Naive thymus-derived CD8-positive, alpha-beta T cell (primary cell): ENCODE measurements at regions not wholly inside any gene's neighbourhood (a gene's known extent, or its start where the extent isn't known, plus 50 kb on each side); places are given as distances from the start of the nearest gene placed in this dataset.

Experiments used
- ATAC-seq, 2 donors: fragments of 150-1000 bp; cut with Tn5 transposase in 1 of 2; sonication (Bioruptor Pico), chemical (Tn5 transposase) in 1 of 2; 1 replicate in 1 of 2; 2 replicates in 1 of 2; pipeline ENCODE4 v1.10.0; 2021; ENCODE audit warnings: mild to moderate bottlenecking in 2 of 2, moderate library complexity in 2 of 2
- POLR2A ChIA-PET: fragments of 350-600 bp; sonication (Branson Sonifier 250); formaldehyde crosslinking; loops from one replicate; lab custom pipeline; 2021; ENCODE audit warnings: antibody characterized with exemption; lab: Charles Lee
- DNase-seq, 10 donors: peaks; one replicate each; pipeline versions ENCODE4 v3.0.0 to v3.0.0-alpha.2; 2020 to 2022
- H3K27ac Mint-ChIP-seq, 10 donors: one replicate each; pipeline ENCODE4 v1.8.0; 2020 to 2022; ENCODE audit warnings: mild to moderate bottlenecking in 10 of 10, mixed read lengths in 10 of 10, moderate library complexity in 4 of 10, inconsistent platforms in 1 of 10
- H3K27me3 Mint-ChIP-seq, 5 donors: one replicate each; pipeline ENCODE4 v1.8.0; 2021 to 2022; ENCODE audit warnings: mixed read lengths in 5 of 5
- H3K36me3 Mint-ChIP-seq, 3 donors: one replicate each; pipeline ENCODE4 v1.8.0; 2020 to 2022; ENCODE audit warnings: mixed read lengths in 3 of 3, mild to moderate bottlenecking in 2 of 3, inconsistent platforms in 1 of 3
- H3K4me1 Mint-ChIP-seq, 4 donors: one replicate each; pipeline ENCODE4 v1.8.0; 2021 to 2022; ENCODE audit warnings: mixed read lengths in 4 of 4
- H3K4me3 Mint-ChIP-seq, 10 donors: one replicate each; pipeline ENCODE4 v1.8.0; 2020 to 2022; ENCODE audit warnings: mild to moderate bottlenecking in 10 of 10, mixed read lengths in 10 of 10, moderate library complexity in 6 of 10, inconsistent platforms in 1 of 10
- H3K9me3 Mint-ChIP-seq, 9 donors: one replicate each; pipeline ENCODE4 v1.8.0; 2020 to 2022; ENCODE audit warnings: mixed read lengths in 9 of 9, mild to moderate bottlenecking in 3 of 9, inconsistent platforms in 1 of 9, moderate library complexity in 1 of 9

DNA sequence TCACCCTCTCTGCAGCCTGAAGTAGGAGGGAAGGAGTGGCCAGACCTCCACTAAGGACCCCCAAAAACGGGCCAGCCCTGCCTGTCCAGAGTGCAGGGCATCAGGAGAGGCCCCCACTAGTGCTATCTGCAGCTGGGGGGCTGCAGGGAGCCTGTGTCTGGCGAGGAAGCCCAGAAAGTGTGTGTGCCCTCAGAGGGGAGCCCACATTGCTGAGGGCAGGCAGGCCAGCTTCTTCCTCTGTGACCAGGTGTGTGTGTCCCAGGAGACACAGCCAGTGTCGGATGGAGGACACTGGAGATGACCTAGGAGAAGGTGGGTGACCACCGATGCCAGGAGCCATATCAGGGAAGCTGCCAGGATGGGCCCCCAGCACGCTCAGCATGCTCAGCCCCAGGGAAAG lies 218.7 kb downstream of the IRX2 start:
- ATAC-seq (no peak), DNase-seq (no peak)
- H3K27me3 Mint-ChIP-seq: peaks cover 0 to 23% (median 8%) of the 10 kb centered on the region in 5 donors
- H3K27ac Mint-ChIP-seq: no peak overlapping the region
- POLR2A ChIA-PET: no interaction called here
- H3K4me1 Mint-ChIP-seq: no peaks in the 10 kb centered on the region
- no peak overlapping the region for H3K4me3 Mint-ChIP-seq
- peaks cover 0 to 7% (median 4%) of the 10 kb centered on the region in 9 donors for H3K9me3 Mint-ChIP-seq
- H3K36me3 Mint-ChIP-seq: peaks cover 0 to 6% (median 0%) of the 10 kb centered on the region in 3 donors

DNA sequence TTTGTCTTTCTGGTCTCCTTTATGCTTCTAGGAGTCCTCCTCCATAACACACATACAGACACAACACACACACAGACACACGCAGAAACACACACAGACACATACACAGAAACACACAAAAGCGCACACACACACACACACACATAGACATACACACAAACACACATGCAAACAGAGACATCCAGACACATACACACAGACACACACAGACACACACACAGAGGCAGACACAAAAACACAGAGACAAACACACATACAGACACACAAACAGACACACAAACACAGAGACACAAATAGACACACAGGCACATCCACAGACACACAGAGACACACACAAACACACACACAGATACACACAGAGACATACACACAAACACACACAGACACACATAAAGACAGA lies 220.2 kb downstream of the IRX2 start:
- no peak overlapping the region for H3K4me3 Mint-ChIP-seq
- peaks cover 0 to 5% (median 1%) of the 10 kb centered on the region in 9 donors for H3K9me3 Mint-ChIP-seq
- no peaks in the 10 kb centered on the region for H3K4me1 Mint-ChIP-seq
- POLR2A ChIA-PET: no interaction called here
- H3K36me3 Mint-ChIP-seq: no peaks in the 10 kb centered on the region
- ATAC-seq (no peak), DNase-seq (no peak)
- H3K27me3 Mint-ChIP-seq: peaks cover 0 to 15% (median 3%) of the 10 kb centered on the region in 5 donors
- no peak overlapping the region for H3K27ac Mint-ChIP-seq

DNA sequence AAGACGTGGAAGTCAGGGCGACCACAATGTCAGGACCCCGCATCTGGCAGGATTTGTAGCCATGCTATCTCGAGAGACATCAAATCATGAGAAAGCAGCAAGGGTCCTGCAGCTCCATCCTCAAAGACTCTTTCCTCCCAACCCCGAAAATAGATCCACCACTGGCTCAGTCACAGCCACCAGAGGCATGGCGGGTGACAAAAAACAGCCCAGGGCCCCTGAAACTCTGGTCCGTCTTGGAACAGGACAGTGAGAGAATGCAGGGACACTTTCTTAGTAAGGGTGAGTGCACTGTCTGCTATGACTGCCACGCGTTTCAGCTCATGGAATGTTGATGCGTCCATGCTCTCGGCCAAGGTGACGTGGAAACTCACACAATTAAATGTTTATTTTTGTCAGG lies 220.9 kb downstream of the IRX2 start:
- H3K27me3 Mint-ChIP-seq: peaks cover 0 to 20% (median 3%) of the 10 kb centered on the region in 5 donors
- DNase-seq (no peak), ATAC-seq (no peak)
- H3K27ac Mint-ChIP-seq: no peak overlapping the region
- POLR2A ChIA-PET: no interaction called here
- H3K9me3 Mint-ChIP-seq: peaks cover 0 to 9% (median 4%) of the 10 kb centered on the region in 9 donors
- no peaks in the 10 kb centered on the region for H3K36me3 Mint-ChIP-seq
- H3K4me1 Mint-ChIP-seq: no peaks in the 10 kb centered on the region
- H3K4me3 Mint-ChIP-seq: no peak overlapping the region

DNA sequence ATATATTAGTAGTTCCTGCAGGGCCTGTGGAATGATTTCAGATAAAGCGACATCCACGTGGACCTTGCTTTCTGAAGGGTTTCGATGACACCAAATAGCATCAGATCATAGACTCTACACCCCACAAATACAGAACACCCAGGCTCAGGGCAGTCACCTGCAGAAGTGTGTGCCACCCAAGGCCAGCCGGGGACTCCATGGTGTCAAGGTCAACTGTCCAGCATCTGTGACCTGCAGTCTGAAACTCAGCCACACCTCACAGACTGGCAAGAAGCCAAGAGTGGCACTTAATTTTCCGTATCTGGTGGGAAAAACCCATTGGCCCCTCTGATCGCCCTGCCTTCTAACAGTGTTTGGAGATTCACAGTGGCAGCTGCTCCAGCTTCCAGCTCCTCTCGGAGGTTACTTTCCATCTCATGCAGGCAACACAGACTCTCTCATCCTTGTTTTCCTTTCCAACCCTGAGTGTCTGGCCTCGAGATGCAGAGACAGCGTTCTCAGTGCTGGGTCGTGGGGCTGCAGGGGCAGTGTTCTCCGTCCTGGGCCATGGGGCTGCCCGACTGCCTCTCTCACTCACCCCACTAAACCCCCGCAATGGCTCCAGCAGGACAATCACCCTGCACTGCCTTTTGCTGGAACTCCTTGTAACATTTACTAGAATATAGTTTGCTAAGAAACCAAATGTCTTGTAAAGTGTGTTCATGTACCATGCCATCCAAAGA lies 221.9 kb downstream of the IRX2 start:
- H3K4me3 Mint-ChIP-seq: no peak overlapping the region
- POLR2A ChIA-PET: no interaction called here
- no peaks in the 10 kb centered on the region for H3K4me1 Mint-ChIP-seq
- ATAC-seq: no peak
- H3K9me3 Mint-ChIP-seq: peaks cover 0 to 12% (median 3%) of the 10 kb centered on the region in 9 donors
- peak overlapping the region in 1 of 10 donors; percentile 26 for H3K27ac Mint-ChIP-seq
- H3K36me3 Mint-ChIP-seq: no peaks in the 10 kb centered on the region
- DNase-seq: no peak
- H3K27me3 Mint-ChIP-seq: peaks cover 0 to 19% (median 3%) of the 10 kb centered on the region in 5 donors

DNA sequence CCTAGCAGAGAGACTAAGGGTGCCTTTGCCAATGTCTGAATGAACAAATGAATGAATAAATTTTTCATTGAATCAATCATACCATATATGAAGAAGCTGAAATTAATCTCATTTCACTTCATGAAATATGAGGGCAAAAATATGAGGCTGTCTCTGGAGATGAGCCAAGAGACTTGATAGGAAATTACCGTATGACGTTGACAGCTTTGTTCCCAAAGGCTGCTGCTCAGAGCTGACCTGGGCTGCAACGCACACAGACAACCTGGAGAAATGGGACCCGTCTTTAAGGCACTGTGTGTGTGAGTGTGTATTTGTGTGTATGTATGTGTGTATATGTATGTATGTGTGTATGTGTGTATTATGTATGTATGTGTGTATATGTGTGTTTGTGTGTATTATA lies 226.1 kb downstream of the IRX2 start:
- Mint-ChIP-seq H3K27me3 (peaks cover 0 to 19% (median 7%) of the 10 kb centered on the region in 5 donors), H3K27ac (no peak overlapping the region), H3K36me3 (no peaks in the 10 kb centered on the region), H3K9me3 (peaks cover 0 to 12% (median 0%) of the 10 kb centered on the region in 9 donors), H3K4me1 (peaks cover 0 to 2% (median 0%) of the 10 kb centered on the region in 4 donors), H3K4me3 (no peak overlapping the region)
- DNase-seq (no peak), ATAC-seq (no peak)
- POLR2A ChIA-PET: no interaction called here

DNA sequence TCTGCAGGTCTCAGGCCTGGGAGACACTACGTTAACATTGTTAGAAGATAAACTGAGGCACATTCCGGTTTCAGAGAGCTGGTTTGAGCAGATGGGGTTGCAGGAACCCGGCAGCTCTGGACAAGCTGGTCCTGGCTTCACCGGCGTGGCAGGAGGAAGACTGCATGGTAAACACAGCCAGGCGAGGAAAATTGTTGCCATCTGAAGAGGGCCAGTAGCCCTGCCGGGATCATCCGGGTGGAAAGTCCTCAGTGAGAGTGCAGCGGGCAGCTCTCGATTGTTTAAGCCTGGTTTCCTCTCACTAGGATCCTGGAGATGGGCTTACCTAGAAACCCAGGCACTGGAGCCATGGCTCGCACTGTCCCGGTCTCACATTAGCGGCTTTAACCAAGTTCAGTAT lies 226.9 kb downstream of the IRX2 start:
- no peak for DNase-seq

DNA sequence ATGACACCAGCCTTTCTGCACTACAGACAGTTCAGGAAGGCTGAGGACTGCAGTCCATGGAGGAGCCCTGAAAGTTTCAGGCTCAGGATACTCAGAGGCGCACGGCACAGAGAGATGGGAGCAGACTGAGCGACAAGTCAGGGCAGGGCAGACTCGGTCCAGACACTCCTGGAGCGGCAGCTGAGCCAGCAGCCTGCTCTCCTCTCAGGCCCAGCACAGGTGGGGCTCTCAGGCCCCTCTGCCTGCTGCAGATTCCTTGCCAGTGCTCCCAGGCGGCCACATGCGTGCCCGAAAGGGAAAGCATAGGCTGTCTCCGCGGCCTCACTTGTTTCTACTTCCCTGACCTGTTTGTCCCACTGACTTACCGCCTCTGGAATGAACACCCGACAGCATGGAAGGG lies 228.3 kb downstream of the IRX2 start:
- Mint-ChIP-seq H3K27ac (no peak overlapping the region), H3K4me1 (peaks cover 0 to 2% (median 0%) of the 10 kb centered on the region in 4 donors), H3K27me3 (peaks cover 0 to 10% (median 5%) of the 10 kb centered on the region in 5 donors), H3K4me3 (no peak overlapping the region), H3K9me3 (peaks cover 0 to 12% (median 0%) of the 10 kb centered on the region in 9 donors), H3K36me3 (no peaks in the 10 kb centered on the region)
- DNase-seq (no peak), ATAC-seq (no peak)
- POLR2A ChIA-PET: no interaction called here

More for the DNA sequence above, 226.9 kb downstream of the IRX2 start:
- H3K36me3 Mint-ChIP-seq: no peaks in the 10 kb centered on the region
- no peak overlapping the region for H3K4me3 Mint-ChIP-seq
- peaks cover 0 to 2% (median 0%) of the 10 kb centered on the region in 4 donors for H3K4me1 Mint-ChIP-seq
- H3K27ac Mint-ChIP-seq: no peak overlapping the region
- H3K27me3 Mint-ChIP-seq: peaks cover 0 to 15% (median 7%) of the 10 kb centered on the region in 5 donors
- ATAC-seq: no peak
- peaks cover 0 to 12% (median 0%) of the 10 kb centered on the region in 9 donors for H3K9me3 Mint-ChIP-seq
- POLR2A ChIA-PET: no interaction called here

DNA sequence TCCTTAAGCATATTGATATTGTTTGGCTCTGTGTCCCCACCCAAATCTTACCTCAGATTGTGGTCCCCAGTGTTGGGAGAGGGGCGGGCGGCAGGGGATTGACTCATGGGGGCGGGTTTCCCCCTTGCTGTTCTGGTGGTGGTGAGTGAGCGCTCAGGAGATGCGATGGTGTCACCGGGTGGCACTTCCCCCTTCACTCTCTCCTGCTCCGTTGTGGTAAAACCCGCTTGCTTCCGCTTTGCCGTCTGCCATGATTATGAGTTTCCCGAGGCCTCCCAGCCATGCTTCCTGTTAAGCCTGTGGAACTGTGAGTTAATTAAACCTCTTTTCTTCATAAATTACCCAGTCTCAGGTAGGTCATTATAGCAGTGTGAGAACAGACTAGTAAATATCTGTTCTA lies 229.1 kb downstream of the IRX2 start:
- H3K27ac Mint-ChIP-seq: no peak overlapping the region
- ATAC-seq: no peak
- H3K9me3 Mint-ChIP-seq: peaks cover 0 to 12% (median 0%) of the 10 kb centered on the region in 9 donors
- peaks cover 0 to 2% (median 0%) of the 10 kb centered on the region in 4 donors for H3K4me1 Mint-ChIP-seq
- H3K36me3 Mint-ChIP-seq: no peaks in the 10 kb centered on the region
- DNase-seq: no peak
- H3K27me3 Mint-ChIP-seq: peaks cover 0 to 10% (median 5%) of the 10 kb centered on the region in 5 donors
- POLR2A ChIA-PET: no interaction called here
- H3K4me3 Mint-ChIP-seq: no peak overlapping the region

DNA sequence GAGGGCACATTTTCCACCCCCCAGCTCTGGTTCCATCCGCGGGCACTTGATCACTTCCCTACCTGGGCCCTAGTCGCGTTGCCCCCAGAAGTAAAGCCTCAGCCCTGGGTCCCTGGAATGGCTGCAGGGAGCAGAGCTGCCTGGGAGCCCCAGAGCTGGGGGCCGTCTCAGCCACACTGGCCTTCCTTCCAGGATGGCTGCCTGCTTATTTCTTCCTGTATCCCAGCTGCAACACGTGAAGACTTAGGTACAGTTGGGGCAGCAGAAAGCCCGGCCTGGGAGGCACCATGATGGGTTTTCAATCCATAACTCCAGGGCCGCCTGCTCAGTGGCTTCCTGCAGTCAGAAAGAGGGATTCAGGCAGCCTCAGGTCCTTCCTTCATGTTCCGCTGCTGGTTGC lies 232.3 kb downstream of the IRX2 start:
- ATAC-seq: no peak

DNA sequence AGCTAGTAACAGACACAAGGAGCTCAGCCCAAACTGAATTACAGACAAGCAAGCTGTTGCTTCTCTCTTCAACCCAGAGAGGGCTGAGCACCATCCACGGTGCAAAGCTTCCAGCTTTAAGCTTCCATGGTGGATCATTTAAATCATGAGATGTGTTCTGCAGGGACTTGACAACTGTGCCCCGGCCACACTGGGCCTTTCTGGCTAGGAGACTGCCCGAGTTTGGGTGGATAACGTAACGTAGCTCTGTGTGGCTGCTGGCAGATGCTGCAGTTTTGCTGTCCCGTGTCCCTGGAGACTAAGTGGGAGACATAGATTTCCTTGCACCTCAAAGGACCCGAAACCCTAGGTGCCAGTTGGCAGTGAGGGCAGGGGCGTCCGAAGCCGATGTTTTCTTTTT lies 234.0 kb downstream of the IRX2 start:
- POLR2A ChIA-PET: no interaction called here
- peaks cover 0 to 2% (median 0%) of the 10 kb centered on the region in 4 donors for H3K4me1 Mint-ChIP-seq
- no peaks in the 10 kb centered on the region for H3K9me3 Mint-ChIP-seq
- ATAC-seq (no peak), DNase-seq (no peak)
- H3K27me3 Mint-ChIP-seq: peaks cover 0 to 13% (median 0%) of the 10 kb centered on the region in 5 donors
- H3K27ac Mint-ChIP-seq: no peak overlapping the region
- no peak overlapping the region for H3K4me3 Mint-ChIP-seq
- no peaks in the 10 kb centered on the region for H3K36me3 Mint-ChIP-seq

More for the DNA sequence above, 232.3 kb downstream of the IRX2 start:
- Mint-ChIP-seq H3K9me3 (no peaks in the 10 kb centered on the region), H3K4me3 (no peak overlapping the region), H3K36me3 (no peaks in the 10 kb centered on the region), H3K27me3 (peaks cover 0 to 13% (median 3%) of the 10 kb centered on the region in 5 donors), H3K27ac (no peak overlapping the region), H3K4me1 (peaks cover 0 to 3% (median 0%) of the 10 kb centered on the region in 4 donors)
- no peak for DNase-seq
- POLR2A ChIA-PET: no interaction called here

DNA sequence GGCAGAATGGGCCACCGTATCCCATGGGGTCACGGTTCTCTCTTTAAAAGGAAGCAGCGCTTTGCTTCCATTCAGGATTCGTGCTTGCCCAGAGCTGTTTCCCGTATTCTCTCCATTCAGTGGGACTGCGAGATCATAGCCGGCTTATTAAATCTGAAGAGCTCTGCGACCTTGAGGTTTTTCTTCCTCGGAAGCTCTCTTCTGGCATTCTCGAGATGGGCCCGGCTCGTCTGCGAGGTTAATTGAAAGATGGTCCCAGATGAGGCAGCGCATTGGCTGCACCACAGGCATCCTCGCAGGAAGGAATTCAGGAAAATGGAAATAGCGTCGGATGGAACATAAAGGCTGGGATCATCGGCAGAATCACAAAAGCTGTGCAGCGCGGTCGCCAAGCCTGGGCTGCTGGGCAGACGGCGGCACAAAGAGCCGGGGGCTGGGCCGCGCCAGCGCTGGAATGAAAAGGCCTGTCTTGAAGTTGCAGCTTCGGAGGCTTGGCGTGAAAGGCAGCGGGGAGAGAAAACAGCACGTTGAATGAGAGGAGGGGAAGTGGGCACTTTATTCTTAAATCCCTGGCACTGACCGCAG lies 236.2 kb downstream of the IRX2 start:
- no peak overlapping the region for H3K4me3 Mint-ChIP-seq
- H3K27me3 Mint-ChIP-seq: peaks cover 0 to 15% (median 0%) of the 10 kb centered on the region in 5 donors
- peaks cover 0 to 4% (median 0%) of the 10 kb centered on the region in 9 donors for H3K9me3 Mint-ChIP-seq
- ATAC-seq (no peak), DNase-seq (no peak)
- POLR2A ChIA-PET: no interaction called here
- H3K36me3 Mint-ChIP-seq: no peaks in the 10 kb centered on the region
- no peak overlapping the region for H3K27ac Mint-ChIP-seq
- H3K4me1 Mint-ChIP-seq: peaks cover 0 to 2% (median 0%) of the 10 kb centered on the region in 4 donors

DNA sequence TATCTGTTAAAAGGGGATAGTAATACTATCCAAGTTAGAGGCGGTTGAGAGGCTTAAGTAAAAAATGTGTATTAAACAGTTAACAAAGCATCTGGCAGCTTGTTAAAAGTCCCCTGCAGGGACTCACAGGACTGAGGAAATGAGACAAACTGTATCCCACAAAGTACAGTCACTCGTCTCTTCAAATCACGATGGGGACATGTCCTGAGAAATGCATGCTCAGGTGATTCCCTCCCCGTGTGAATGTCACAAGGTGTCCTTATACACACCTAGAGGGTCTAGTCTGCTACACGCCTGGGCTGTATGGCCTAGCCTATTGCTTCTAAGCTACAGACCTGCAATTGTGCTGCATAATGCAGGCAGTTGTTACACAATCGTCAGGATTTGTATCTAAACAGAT lies 237.0 kb downstream of the IRX2 start:
- no peak for DNase-seq
- Mint-ChIP-seq H3K27me3 (peaks cover 0 to 23% (median 2%) of the 10 kb centered on the region in 5 donors), H3K36me3 (no peaks in the 10 kb centered on the region), H3K4me3 (no peak overlapping the region), H3K4me1 (peaks cover 0 to 2% (median 0%) of the 10 kb centered on the region in 4 donors), H3K27ac (no peak overlapping the region), H3K9me3 (peaks cover 0 to 12% (median 0%) of the 10 kb centered on the region in 9 donors)
- no peak for ATAC-seq
- POLR2A ChIA-PET: no interaction called here

DNA sequence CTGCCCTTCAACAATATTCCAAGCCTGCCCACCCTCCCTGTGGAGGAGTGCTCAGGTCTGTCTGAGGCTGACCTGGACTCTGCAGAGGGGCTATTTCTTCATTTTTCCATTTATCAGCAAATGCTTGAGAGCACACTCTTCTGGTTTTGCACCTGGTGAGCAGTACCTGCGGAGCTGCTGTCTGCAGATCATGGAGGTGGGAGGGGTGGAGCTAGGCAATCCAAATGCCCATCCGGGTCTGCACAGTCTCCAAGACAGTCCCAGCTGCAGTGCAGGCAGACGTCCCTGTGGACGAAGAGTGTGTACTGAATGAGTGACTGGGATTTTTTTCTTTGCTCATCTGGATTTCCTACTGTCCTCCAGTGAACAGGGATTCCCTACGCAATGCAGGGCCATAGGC lies 239.8 kb downstream of the IRX2 start:
- Mint-ChIP-seq H3K4me1 (peaks cover 0 to 2% (median 0%) of the 10 kb centered on the region in 4 donors), H3K27ac (no peak overlapping the region), H3K27me3 (peaks cover 0 to 27% (median 5%) of the 10 kb centered on the region in 5 donors), H3K36me3 (no peaks in the 10 kb centered on the region), H3K9me3 (peaks cover 0 to 16% (median 0%) of the 10 kb centered on the region in 9 donors), H3K4me3 (no peak overlapping the region)
- no peak for DNase-seq
- POLR2A ChIA-PET: no interaction called here
- no peak for ATAC-seq
